ENCODE measurements at regions not wholly inside any gene's neighbourhood (a gene's known extent, or its start where the extent isn't known, plus 50 kb on each side); places are given as distances from the start of the nearest gene placed in this dataset.
"Not testable (repeated sequence)": the region's sequence is repeated elsewhere in the genome, so short reads cannot be mapped to it uniquely, and the experiment has no call there.

- H3K27ac ChIP-seq, result no peak overlapping the region
- WGBS, 5 donors, result 56 to 81% (median 77%) methylated on average over 2 of the region's 2 CpGs
- intact Hi-C loops (cut with DNase I; ENCODE audit: low total_unique reads), result no loop called here
Measured at GRCh38 chr11:21711341-21711740, 481.5 kb upstream of the ANO5 start.

GRCh38 chr11:21723678-21724077 lies 469.2 kb upstream of the ANO5 start:
- Histone ChIP-seq H3K27ac (no peak overlapping the region), H3K27me3 (no peaks in the 10 kb centered on the region), H3K4me3 (no peak overlapping the region), H3K36me3 (no peaks in the 10 kb centered on the region), H3K4me1 (no peaks in the 10 kb centered on the region), H3K9me3 (peaks cover 0 to 7% (median 0%) of the 10 kb centered on the region in 4 donors)
- intact Hi-C loops (cut with DNase I; ENCODE audit: low total_unique reads), result no loop called here
- DNase-seq, result no peak
- no peak for TF ChIP-seq CTCF (IDR thresholded peaks at IDR 0.05)
- TF ChIP-seq POLR2AphosphoS5 (IDR thresholded peaks at IDR 0.05), result no peak
- TF ChIP-seq EP300 (IDR thresholded peaks at IDR 0.05), result no peak
- TF ChIP-seq POLR2A (IDR thresholded peaks at IDR 0.05), result no peak

More at GRCh38 chr11:21711341-21711740, 481.5 kb upstream of the ANO5 start:
- TF ChIP-seq POLR2A (IDR thresholded peaks at IDR 0.05) (no peak), POLR2AphosphoS5 (IDR thresholded peaks at IDR 0.05) (no peak), CTCF (IDR thresholded peaks at IDR 0.05) (no peak), EP300 (IDR thresholded peaks at IDR 0.05) (no peak)
- H3K36me3 ChIP-seq, result no peaks in the 10 kb centered on the region
- no peaks in the 10 kb centered on the region for H3K27me3 ChIP-seq
- H3K4me3 ChIP-seq, result no peak overlapping the region
- H3K4me1 ChIP-seq, result peaks cover 0 to 4% (median 0%) of the 10 kb centered on the region in 4 donors
- H3K9me3 ChIP-seq, result no peaks in the 10 kb centered on the region
- DNase-seq, result no peak

- WGBS, 5 donors, result 61 to 71% (median 65%) methylated on average over 2 of the region's 2 CpGs
- no peak for TF ChIP-seq POLR2A (IDR thresholded peaks at IDR 0.05)
- TF ChIP-seq POLR2AphosphoS5 (IDR thresholded peaks at IDR 0.05), result no peak
- TF ChIP-seq CTCF (IDR thresholded peaks at IDR 0.05), result no peak
- no peak for TF ChIP-seq EP300 (IDR thresholded peaks at IDR 0.05)
- Histone ChIP-seq H3K4me3 (no peak overlapping the region), H3K27ac (no peak overlapping the region), H3K36me3 (no peaks in the 10 kb centered on the region), H3K27me3 (no peaks in the 10 kb centered on the region), H3K9me3 (peaks cover 0 to 23% (median 4%) of the 10 kb centered on the region in 4 donors), H3K4me1 (no peaks in the 10 kb centered on the region)
- intact Hi-C loops (cut with DNase I; ENCODE audit: low total_unique reads), result no loop called here
- no peak for DNase-seq
Measured at GRCh38 chr11:21727102-21727501, 465.8 kb upstream of the ANO5 start.

GRCh38 chr11:21736404-21736803 lies 456.5 kb upstream of the ANO5 start:
- Histone ChIP-seq H3K4me1 (no peaks in the 10 kb centered on the region), H3K27me3 (no peaks in the 10 kb centered on the region), H3K36me3 (no peaks in the 10 kb centered on the region), H3K9me3 (peaks cover 0 to 12% (median 0%) of the 10 kb centered on the region in 4 donors), H3K4me3 (no peak overlapping the region), H3K27ac (no peak overlapping the region)
- intact Hi-C loops (cut with DNase I; ENCODE audit: low total_unique reads), result no loop called here
- WGBS, 5 donors, result 73 to 78% (median 76%) methylated on average over 1 of the region's 1 CpG
- no peak for DNase-seq
- TF ChIP-seq CTCF (IDR thresholded peaks at IDR 0.05) (no peak), EP300 (IDR thresholded peaks at IDR 0.05) (no peak), POLR2A (IDR thresholded peaks at IDR 0.05) (no peak), POLR2AphosphoS5 (IDR thresholded peaks at IDR 0.05) (no peak)

GRCh38 chr11:21752475-21753243 lies 440.2 kb upstream of the ANO5 start:
- H3K4me3 ChIP-seq; H3K36me3 ChIP-seq; H3K9me3 ChIP-seq; DNase-seq; H3K27me3 ChIP-seq; H3K4me1 ChIP-seq; intact Hi-C loops (cut with DNase I; ENCODE audit: low total_unique reads); H3K27ac ChIP-seq: not testable (repeated sequence)
- WGBS, 5 donors, result 79 to 93% (median 88%) methylated on average over 30 to 37 of the region's 37 CpGs

GRCh38 chr11:21753244-21753767 lies 439.6 kb upstream of the ANO5 start:
- 79 to 91% (median 89%) methylated on average over 9 to 27 of the region's 37 CpGs for WGBS, 5 donors
- peaks cover 0 to 14% (median 0%) of the 10 kb centered on the region in 4 donors for H3K9me3 ChIP-seq

More at GRCh38 chr11:21753244-21753767, 439.6 kb upstream of the ANO5 start:
- DNase-seq; H3K27ac ChIP-seq; H3K36me3 ChIP-seq; H3K27me3 ChIP-seq; intact Hi-C loops (cut with DNase I; ENCODE audit: low total_unique reads); H3K4me1 ChIP-seq; H3K4me3 ChIP-seq: not testable (repeated sequence)

Measured in stomach (tissue), 8 donors.